ENCODE measurements at regions not wholly inside any gene's neighbourhood (a gene's known extent, or its start where the extent isn't known, plus 50 kb on each side); places are given as distances from the start of the nearest gene placed in this dataset.

DNA sequence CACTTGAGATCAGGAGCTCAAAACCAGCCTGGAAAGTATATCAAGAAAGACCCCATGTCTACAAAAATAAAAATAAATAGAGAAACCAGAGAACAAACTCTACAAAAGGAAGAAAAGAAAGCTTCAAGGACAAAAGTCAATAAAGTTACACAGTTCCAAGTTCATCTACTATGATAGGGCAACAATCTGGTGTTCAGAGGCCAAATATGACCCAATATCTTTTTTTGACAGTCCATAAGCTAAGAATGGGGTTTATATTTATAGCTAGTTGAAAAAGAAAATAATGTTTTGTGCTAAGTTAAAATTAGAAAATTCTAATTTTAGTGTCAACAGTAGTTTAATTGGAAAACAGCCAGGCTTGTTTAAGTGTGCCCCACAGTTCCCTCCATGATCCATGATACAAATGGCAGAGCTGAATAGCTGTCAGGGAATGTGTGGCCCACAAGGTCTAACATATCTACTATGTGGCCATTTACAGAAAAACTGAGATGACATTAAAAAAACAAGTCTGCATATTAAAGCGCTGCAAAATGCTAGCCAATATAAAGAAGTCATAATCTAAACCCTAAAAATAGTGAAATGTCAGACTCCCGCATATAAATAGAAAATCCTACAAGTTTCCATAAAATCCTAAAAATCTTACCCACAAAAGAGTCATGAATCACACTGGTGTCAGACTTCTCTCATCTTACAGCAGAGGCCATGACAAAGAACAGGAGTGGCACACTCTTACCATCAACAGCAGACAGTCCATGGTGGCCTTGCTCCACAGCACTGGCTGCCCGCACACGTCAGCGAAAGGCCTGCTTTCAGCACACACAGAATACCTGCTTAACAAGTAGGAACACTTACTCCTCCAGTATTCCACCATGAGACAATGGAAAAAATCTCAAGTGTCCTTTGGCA is 281.9 kb upstream of the HSFY2 start:
- TF ChIP-seq, protein P1, sequence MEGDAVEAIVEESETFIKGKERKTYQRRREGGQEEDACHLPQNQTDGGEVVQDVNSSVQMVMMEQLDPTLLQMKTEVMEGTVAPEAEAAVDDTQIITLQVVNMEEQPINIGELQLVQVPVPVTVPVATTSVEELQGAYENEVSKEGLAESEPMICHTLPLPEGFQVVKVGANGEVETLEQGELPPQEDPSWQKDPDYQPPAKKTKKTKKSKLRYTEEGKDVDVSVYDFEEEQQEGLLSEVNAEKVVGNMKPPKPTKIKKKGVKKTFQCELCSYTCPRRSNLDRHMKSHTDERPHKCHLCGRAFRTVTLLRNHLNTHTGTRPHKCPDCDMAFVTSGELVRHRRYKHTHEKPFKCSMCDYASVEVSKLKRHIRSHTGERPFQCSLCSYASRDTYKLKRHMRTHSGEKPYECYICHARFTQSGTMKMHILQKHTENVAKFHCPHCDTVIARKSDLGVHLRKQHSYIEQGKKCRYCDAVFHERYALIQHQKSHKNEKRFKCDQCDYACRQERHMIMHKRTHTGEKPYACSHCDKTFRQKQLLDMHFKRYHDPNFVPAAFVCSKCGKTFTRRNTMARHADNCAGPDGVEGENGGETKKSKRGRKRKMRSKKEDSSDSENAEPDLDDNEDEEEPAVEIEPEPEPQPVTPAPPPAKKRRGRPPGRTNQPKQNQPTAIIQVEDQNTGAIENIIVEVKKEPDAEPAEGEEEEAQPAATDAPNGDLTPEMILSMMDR (IDR thresholded peaks at IDR 0.05; ENCODE audit: insufficient read depth, low read depth, low read length), result no peak
- DNase-seq (ENCODE audit: low read depth), result no peak
- H3K4me3 ChIP-seq (ENCODE audit: low read depth, low read length), result no peak overlapping the region

GRCh38 chrY:19053806-19054205 is 280.3 kb upstream of the HSFY2 start:
- DNase-seq (ENCODE audit: low read depth), result no peak
- H3K4me3 ChIP-seq (ENCODE audit: low read depth, low read length), result no peak overlapping the region
- TF ChIP-seq, protein P1 (IDR thresholded peaks at IDR 0.05; ENCODE audit: insufficient read depth, low read depth, low read length), result no peak

GRCh38 chrY:19051021-19051420 is 277.5 kb upstream of the HSFY2 start:
- DNase-seq (ENCODE audit: low read depth), result peak; percentile 0
- no peak overlapping the region for H3K4me3 ChIP-seq (ENCODE audit: low read depth, low read length)
- TF ChIP-seq, protein P1 (IDR thresholded peaks at IDR 0.05; ENCODE audit: insufficient read depth, low read depth, low read length), result no peak

- no peak for DNase-seq (ENCODE audit: low read depth)
- H3K4me3 ChIP-seq (ENCODE audit: low read depth, low read length), result no peak overlapping the region
- TF ChIP-seq, protein P1 (IDR thresholded peaks at IDR 0.05; ENCODE audit: insufficient read depth, low read depth, low read length), result no peak
Observed at GRCh38 chrY:19042984-19043442, 269.5 kb upstream of the HSFY2 start.

GRCh38 chrY:19042306-19042958 is 268.9 kb upstream of the HSFY2 start:
- H3K4me3 ChIP-seq (ENCODE audit: low read depth, low read length), result no peak overlapping the region
- TF ChIP-seq, protein P1 (IDR thresholded peaks at IDR 0.05; ENCODE audit: insufficient read depth, low read depth, low read length), result no peak
- DNase-seq (ENCODE audit: low read depth), result no peak

GRCh38 chrY:19026631-19027030 is 253.1 kb upstream of the HSFY2 start:
- no peak for DNase-seq (ENCODE audit: low read depth)
- TF ChIP-seq, protein P1 (IDR thresholded peaks at IDR 0.05; ENCODE audit: insufficient read depth, low read depth, low read length), result no peak
- no peak overlapping the region for H3K4me3 ChIP-seq (ENCODE audit: low read depth, low read length)

All from fibroblast of villous mesenchyme (primary cell).